ENCODE measurements at regions not wholly inside any gene's neighbourhood (a gene's known extent, or its start where the extent isn't known, plus 50 kb on each side); places are given as distances from the start of the nearest gene placed in this dataset.

GRCh38 chr9:90489066-90489465 is 153.6 kb downstream of the DIRAS2 start:
- TF ChIP-seq EZH2 (IDR thresholded peaks at IDR 0.05; ENCODE audit: borderline replicate concordance, low read length) = no peak
- TF ChIP-seq CTCF (conservative IDR thresholded peaks at IDR 0.05 in 1 of 2, IDR thresholded peaks at IDR 0.05 in 1 of 2; ENCODE audit: extremely low read depth in 1 of 2, insufficient read depth in 1 of 2, low read depth in 1 of 2, low read length in 2 of 2) = no peak

Measured in mammary epithelial cell (primary cell).